Breast epithelium (tissue), 4 donors: ENCODE measurements at regions not wholly inside any gene's neighbourhood (a gene's known extent, or its start where the extent isn't known, plus 50 kb on each side); places are given as distances from the start of the nearest gene placed in this dataset.
A peak's percentile ranks its signal among the peaks of the same experiment; 100 is the strongest.

Experiments
- DNase-seq, 2 donors: peaks; one replicate each; pipeline ENCODE4 v3.0.0-alpha.2; 2019; ENCODE audit warnings: low spot score in 2 of 2
- H3K27ac ChIP-seq, 2 donors: fragments of 200-600 bp; sonication (generic) in 1 of 2; one replicate each; pipeline ENCODE4 v1.5.1; 2016 to 2019; ENCODE audit warnings: mild to moderate bottlenecking in 1 of 2
- H3K27me3 ChIP-seq, 2 donors: fragments of 200-600 bp; sonication (generic) in 1 of 2; one replicate each; pipeline versions ENCODE4 v1.5.1 to v1.6.0; 2017 to 2019; ENCODE audit warnings: control low read depth in 1 of 2, mild to moderate bottlenecking in 1 of 2
- H3K36me3 ChIP-seq: fragments of 200-600 bp; one replicate; pipeline ENCODE4 v1.5.1; 2019
- H3K4me1 ChIP-seq, 2 donors: fragments of 200-600 bp; sonication (generic); one replicate each; pipeline ENCODE4 v1.5.1; 2016 to 2019; ENCODE audit warnings: control low read depth in 1 of 2
- H3K4me3 ChIP-seq, 3 donors: fragments of 200-600 bp; sonication (generic); 1 replicate in 2 of 3; 2 replicates in 1 of 3; pipeline ENCODE4 v1.5.1; 2016 to 2019; ENCODE audit warnings: mild to moderate bottlenecking in 3 of 3, moderate library complexity in 2 of 3
- H3K9me3 ChIP-seq, 2 donors: fragments of 200-600 bp; sonication (generic) in 1 of 2; one replicate each; pipeline ENCODE4 v1.5.1; 2016 to 2019; ENCODE audit warnings: control low read depth in 1 of 2
- POLR2A ChIP-seq: fragments of 450-650 bp; IDR thresholded peaks from one replicate; pipeline ENCODE4 v1.6.1; 2016; ENCODE audit warnings: antibody characterized with exemption, mild to moderate bottlenecking, moderate library complexity
- POLR2AphosphoS5 ChIP-seq, 3 donors: sonication (generic); formaldehyde crosslinking; IDR thresholded peaks; one replicate each; pipeline ENCODE4 v1.6.1; 2017; ENCODE audit warnings: antibody characterized with exemption in 3 of 3
- intact Hi-C: fragments of 100-400 bp; cut with DNase I; formaldehyde crosslinking; loops from one replicate; pipeline ENCODE4 v1.15.1; 2023; ENCODE audit warnings: low total_unique reads
- TF ChIP-seq, protein P1 (sequence below), 3 donors: fragments of 450-650 bp; IDR thresholded peaks; one replicate each; pipeline ENCODE4 v1.5.1; 2016 to 2017; ENCODE audit warnings: antibody characterized with exemption in 3 of 3, mild to moderate bottlenecking in 3 of 3, moderate library complexity in 3 of 3

DNA sequence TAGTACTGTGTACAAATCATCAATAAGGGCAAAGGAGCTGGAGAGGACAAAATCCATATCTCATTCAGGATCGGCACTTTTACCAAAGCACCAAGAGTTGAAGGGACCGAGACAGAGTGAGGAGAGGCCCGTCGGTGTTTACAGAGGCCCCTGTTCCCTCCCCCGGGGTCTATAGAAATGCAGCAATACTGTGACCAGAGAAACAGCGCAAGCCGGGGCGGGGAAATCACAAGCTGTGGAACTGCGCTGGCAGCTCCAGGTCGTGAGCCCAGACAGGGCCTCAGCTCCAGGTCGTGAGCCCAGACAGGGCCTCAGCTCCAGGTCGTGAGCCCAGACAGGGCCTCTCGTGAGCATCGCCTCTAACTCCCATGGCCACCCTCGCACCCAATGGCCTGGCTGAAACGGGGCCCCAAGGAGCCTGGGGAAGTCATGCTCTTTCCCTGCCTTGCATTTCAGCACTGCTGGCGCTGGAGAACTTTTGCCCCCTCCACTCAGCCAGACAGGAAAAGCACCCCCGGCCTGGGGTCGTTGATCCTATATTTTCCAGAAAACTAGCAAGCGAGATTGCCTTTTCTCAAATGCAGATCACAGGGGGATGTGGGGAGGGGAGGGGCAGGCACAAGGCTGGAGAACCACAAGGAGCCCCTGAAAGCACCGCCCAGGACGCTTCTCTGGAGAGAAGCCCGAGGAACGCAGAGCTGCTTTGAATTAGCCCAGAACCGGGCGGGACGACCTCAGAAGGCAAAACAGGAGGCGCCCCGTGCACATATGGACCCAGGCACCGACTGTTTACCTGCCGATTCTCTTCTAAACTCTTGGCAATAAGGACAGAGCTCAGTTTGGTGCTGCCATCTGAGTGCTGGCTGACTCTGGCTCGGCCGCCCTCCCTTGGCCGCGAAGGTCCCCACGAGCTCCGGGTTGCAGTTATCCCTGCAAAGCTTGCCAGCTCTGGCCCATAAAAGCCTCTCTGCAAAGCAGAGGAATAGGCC lies 223.7 kb downstream of the ACKR3 start:
- no peak overlapping the region for H3K4me3 ChIP-seq
- intact Hi-C loops: no loop called here
- H3K27ac ChIP-seq: peak overlapping the region in 1 of 2 donors; percentile 32
- no peaks in the 10 kb centered on the region for H3K4me1 ChIP-seq
- H3K36me3 ChIP-seq: no peaks in the 10 kb centered on the region
- DNase-seq: no peak
- no peaks in the 10 kb centered on the region for H3K9me3 ChIP-seq
- no peaks in the 10 kb centered on the region for H3K27me3 ChIP-seq
- TF ChIP-seq POLR2A: no peak
- TF ChIP-seq, protein P1, sequence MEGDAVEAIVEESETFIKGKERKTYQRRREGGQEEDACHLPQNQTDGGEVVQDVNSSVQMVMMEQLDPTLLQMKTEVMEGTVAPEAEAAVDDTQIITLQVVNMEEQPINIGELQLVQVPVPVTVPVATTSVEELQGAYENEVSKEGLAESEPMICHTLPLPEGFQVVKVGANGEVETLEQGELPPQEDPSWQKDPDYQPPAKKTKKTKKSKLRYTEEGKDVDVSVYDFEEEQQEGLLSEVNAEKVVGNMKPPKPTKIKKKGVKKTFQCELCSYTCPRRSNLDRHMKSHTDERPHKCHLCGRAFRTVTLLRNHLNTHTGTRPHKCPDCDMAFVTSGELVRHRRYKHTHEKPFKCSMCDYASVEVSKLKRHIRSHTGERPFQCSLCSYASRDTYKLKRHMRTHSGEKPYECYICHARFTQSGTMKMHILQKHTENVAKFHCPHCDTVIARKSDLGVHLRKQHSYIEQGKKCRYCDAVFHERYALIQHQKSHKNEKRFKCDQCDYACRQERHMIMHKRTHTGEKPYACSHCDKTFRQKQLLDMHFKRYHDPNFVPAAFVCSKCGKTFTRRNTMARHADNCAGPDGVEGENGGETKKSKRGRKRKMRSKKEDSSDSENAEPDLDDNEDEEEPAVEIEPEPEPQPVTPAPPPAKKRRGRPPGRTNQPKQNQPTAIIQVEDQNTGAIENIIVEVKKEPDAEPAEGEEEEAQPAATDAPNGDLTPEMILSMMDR (IDR thresholded peaks at IDR 0.05): no peak
- no peak for TF ChIP-seq POLR2AphosphoS5 (IDR thresholded peaks at IDR 0.05)

DNA sequence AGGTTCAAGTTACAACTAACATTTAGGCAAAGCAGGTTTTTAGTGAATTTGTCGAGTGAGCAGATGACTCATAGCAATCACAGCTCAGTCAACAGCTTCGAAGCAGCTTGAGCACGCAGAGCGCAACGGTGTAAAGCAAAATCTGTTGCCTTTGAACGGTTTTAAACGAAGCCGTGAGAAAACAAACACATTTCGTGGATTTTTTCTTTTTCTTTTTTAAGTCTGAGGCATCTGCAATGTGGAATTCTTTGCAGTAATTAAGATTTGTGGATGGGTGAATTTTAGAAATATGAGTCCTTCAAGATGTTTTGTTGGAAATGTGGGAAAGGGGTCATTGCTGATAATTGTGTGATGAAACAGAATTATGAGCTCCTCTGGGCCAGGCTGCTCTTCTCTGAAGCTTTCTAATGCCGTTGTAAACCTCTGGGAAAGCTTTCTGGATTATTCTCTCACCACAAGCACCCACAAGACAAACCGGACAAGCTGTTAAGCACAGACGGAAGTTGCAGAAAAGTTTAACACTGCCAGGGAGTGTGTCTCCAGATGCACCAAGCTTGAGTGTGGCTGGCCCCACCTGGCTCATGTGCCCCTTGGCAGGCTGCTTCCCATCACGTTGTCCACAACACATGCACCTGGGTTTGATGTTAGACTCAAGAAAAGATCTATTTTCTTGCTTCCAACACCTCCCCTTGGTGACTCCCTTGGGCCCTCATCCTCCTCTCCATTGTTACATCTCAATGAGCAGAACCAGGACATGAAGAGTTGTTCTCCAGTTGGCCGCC lies 224.7 kb downstream of the ACKR3 start:
- Histone ChIP-seq H3K27me3 (no peaks in the 10 kb centered on the region), H3K27ac (peak overlapping the region in 1 of 2 donors; percentile 20), H3K36me3 (no peaks in the 10 kb centered on the region), H3K9me3 (no peaks in the 10 kb centered on the region), H3K4me1 (no peaks in the 10 kb centered on the region), H3K4me3 (no peak overlapping the region)
- TF ChIP-seq POLR2A (no peak), POLR2AphosphoS5 (IDR thresholded peaks at IDR 0.05) (no peak)
- TF ChIP-seq, protein P1 (IDR thresholded peaks at IDR 0.05): no peak
- no peak for DNase-seq
- intact Hi-C loops: no loop called here

DNA sequence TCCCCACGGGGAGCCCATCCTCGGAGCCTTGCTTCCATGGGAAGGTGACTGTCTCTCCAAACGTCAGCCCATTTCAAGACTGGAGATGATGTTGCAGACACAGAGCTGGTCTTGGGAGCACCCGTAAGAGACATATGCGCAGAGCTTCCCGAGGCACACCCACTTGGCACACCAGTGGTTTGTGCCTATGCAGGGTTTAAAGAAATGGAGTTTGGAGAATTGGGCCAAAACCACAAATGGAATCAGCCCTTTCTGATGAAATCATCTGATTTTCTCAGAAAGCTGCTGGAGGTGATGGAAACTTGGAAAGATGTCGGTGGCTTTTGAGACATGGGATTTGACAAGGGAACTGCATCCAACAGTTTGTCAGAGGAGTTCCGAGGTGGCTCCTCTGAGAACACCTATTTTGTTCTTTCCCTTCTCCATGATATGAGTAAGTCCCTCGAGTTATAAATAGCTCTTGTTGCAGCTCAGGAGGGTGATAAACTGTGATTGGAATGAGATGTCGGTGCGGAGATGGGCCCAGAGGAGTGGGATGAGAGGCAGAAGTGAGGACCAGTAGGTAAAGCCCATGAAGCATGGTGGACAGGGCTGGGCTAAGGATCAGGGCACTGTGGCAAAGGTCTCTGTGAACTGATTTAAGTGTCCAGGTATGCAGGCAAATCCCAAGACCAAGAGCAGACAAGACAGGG lies 225.7 kb downstream of the ACKR3 start:
- intact Hi-C loops: no loop called here
- DNase-seq: no peak

DNA sequence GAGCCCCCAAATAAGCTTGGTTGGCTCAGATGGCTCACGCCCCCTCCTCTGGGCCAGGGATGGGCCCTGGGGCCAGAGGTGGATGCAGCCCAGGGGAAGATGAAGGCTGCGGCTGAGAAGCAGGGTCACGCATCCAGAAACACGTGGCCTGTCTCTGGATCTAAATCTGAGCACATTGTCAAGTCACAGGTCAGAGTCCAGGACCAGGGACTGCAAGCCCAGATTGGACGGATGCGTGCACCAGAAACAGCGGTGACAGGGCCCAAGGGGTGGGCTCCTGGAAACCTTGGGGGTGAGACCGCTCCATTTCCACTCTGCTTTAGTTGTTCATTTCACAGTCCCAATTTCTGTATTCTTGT lies 226.2 kb downstream of the ACKR3 start:
- no peaks in the 10 kb centered on the region for H3K9me3 ChIP-seq
- H3K36me3 ChIP-seq: no peaks in the 10 kb centered on the region
- H3K27ac ChIP-seq: no peak overlapping the region
- H3K27me3 ChIP-seq: no peaks in the 10 kb centered on the region
- TF ChIP-seq, protein P1 (IDR thresholded peaks at IDR 0.05): no peak
- no peak for TF ChIP-seq POLR2A
- no peak for TF ChIP-seq POLR2AphosphoS5 (IDR thresholded peaks at IDR 0.05)
- no peaks in the 10 kb centered on the region for H3K4me1 ChIP-seq
- H3K4me3 ChIP-seq: no peak overlapping the region
- intact Hi-C loops: no loop called here
- no peak for DNase-seq

More for the DNA sequence above, 225.7 kb downstream of the ACKR3 start:
- Histone ChIP-seq H3K4me1 (no peaks in the 10 kb centered on the region), H3K36me3 (no peaks in the 10 kb centered on the region), H3K9me3 (no peaks in the 10 kb centered on the region), H3K27ac (peak overlapping the region in 1 of 2 donors; percentile 20), H3K4me3 (no peak overlapping the region), H3K27me3 (no peaks in the 10 kb centered on the region)
- TF ChIP-seq POLR2AphosphoS5 (IDR thresholded peaks at IDR 0.05): no peak
- TF ChIP-seq POLR2A: no peak
- TF ChIP-seq, protein P1 (IDR thresholded peaks at IDR 0.05): no peak
